ENCODE measurements at regions not wholly inside any gene's neighbourhood (a gene's known extent, or its start where the extent isn't known, plus 50 kb on each side); places are given as distances from the start of the nearest gene placed in this dataset.

- no peak for TF ChIP-seq CTCF (IDR thresholded peaks at IDR 0.05)
- TF ChIP-seq POLR2A (IDR thresholded peaks at IDR 0.05): no peak
These were observed 71.9 kb upstream of the ZNF516 start for GRCh38 chr18:76566987-76567386.

Measured in adrenal gland (tissue), 5 donors.